ENCODE measurements at regions not wholly inside any gene's neighbourhood (a gene's known extent, or its start where the extent isn't known, plus 50 kb on each side); places are given as distances from the start of the nearest gene placed in this dataset.

DNA sequence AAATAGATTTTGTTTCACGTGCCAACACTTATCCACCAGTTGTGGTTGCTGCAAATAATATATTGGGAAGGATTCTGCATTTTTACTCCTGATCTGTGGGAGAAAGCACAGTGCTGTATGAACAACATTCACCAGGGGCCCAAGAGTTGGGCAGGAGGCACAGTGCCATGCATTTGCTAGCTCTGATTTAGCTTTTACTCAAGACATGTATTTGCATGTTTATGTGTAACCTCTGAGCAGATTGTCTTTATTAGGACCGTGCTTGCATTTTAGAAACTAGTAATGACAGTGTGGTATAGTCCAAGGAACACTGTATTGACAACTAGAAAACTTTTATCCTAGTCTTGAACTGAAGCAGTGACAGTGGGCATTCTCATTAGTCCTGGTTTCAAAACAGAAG is 133.9 kb upstream of the B3GALT2 start:
- TF ChIP-seq JUND (IDR thresholded peaks at IDR 0.05), result no peak
- no peak for TF ChIP-seq EZH2phosphoT487 (IDR thresholded peaks at IDR 0.05; ENCODE audit: borderline replicate concordance)
- TF ChIP-seq, protein P1, sequence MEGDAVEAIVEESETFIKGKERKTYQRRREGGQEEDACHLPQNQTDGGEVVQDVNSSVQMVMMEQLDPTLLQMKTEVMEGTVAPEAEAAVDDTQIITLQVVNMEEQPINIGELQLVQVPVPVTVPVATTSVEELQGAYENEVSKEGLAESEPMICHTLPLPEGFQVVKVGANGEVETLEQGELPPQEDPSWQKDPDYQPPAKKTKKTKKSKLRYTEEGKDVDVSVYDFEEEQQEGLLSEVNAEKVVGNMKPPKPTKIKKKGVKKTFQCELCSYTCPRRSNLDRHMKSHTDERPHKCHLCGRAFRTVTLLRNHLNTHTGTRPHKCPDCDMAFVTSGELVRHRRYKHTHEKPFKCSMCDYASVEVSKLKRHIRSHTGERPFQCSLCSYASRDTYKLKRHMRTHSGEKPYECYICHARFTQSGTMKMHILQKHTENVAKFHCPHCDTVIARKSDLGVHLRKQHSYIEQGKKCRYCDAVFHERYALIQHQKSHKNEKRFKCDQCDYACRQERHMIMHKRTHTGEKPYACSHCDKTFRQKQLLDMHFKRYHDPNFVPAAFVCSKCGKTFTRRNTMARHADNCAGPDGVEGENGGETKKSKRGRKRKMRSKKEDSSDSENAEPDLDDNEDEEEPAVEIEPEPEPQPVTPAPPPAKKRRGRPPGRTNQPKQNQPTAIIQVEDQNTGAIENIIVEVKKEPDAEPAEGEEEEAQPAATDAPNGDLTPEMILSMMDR (IDR thresholded peaks at IDR 0.05 in 2 of 3, conservative IDR thresholded peaks at IDR 0.05 in 1 of 3; ENCODE audit: borderline replicate concordance in 1 of 3, insufficient read depth in 1 of 3, low read depth in 2 of 3, low read length in 2 of 3), result no peak
- TF ChIP-seq RAD21 (IDR thresholded peaks at IDR 0.05; ENCODE audit: low read depth), result no peak
- TF ChIP-seq POLR2A (IDR thresholded peaks at IDR 0.05; ENCODE audit: borderline replicate concordance, extremely low read depth, insufficient read depth, insufficient read length), result no peak

Measured in HCT116 (cell line).